Prostate gland (tissue), 2 donors: ENCODE measurements at regions not wholly inside any gene's neighbourhood (a gene's known extent, or its start where the extent isn't known, plus 50 kb on each side); places are given as distances from the start of the nearest gene placed in this dataset.
A peak's percentile ranks its signal among the peaks of the same experiment; 100 is the strongest.

Experiments used
- POLR2A ChIP-seq: fragments of 450-650 bp; IDR thresholded peaks from one replicate; pipeline ENCODE4 v1.6.1; 2016; ENCODE audit warnings: antibody characterized with exemption, mild to moderate bottlenecking
- POLR2AphosphoS5 ChIP-seq: sonication (generic); formaldehyde crosslinking; IDR thresholded peaks from one replicate; pipeline ENCODE4 v1.6.1; 2017; ENCODE audit warnings: antibody characterized with exemption
- TF ChIP-seq, protein P1 (sequence below), 4 experiments: fragments of 200-600 bp in 2 of 4; fragments of 450-650 bp in 2 of 4; sonication (generic) in 2 of 4; IDR thresholded peaks; 1 replicate in 3 of 4; 2 replicates in 1 of 4; pipeline ENCODE4 v1.5.1; 2016 to 2019; ENCODE audit warnings: antibody characterized with exemption in 4 of 4, mild to moderate bottlenecking in 2 of 4, moderate library complexity in 2 of 4

GRCh38 chr16:73523209-73523608, 475.3 kb upstream of the ZFHX3 start:
- TF ChIP-seq, protein P1, sequence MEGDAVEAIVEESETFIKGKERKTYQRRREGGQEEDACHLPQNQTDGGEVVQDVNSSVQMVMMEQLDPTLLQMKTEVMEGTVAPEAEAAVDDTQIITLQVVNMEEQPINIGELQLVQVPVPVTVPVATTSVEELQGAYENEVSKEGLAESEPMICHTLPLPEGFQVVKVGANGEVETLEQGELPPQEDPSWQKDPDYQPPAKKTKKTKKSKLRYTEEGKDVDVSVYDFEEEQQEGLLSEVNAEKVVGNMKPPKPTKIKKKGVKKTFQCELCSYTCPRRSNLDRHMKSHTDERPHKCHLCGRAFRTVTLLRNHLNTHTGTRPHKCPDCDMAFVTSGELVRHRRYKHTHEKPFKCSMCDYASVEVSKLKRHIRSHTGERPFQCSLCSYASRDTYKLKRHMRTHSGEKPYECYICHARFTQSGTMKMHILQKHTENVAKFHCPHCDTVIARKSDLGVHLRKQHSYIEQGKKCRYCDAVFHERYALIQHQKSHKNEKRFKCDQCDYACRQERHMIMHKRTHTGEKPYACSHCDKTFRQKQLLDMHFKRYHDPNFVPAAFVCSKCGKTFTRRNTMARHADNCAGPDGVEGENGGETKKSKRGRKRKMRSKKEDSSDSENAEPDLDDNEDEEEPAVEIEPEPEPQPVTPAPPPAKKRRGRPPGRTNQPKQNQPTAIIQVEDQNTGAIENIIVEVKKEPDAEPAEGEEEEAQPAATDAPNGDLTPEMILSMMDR (IDR thresholded peaks at IDR 0.05), result peak in 1 of 4 experiments; percentile 3
- TF ChIP-seq POLR2AphosphoS5 (no peak), POLR2A (no peak)
